LNCaP clone FGC (cell line): ENCODE measurements at regions not wholly inside any gene's neighbourhood (a gene's known extent, or its start where the extent isn't known, plus 50 kb on each side); places are given as distances from the start of the nearest gene placed in this dataset.

Experiments used
- DNase-seq: peaks from one replicate; pipeline ENCODE4 v3.0.0-alpha.2; 2011; ENCODE audit warnings: low read depth
- H3K4me3 ChIP-seq: 2 replicates; pipeline ENCODE4 v1.5.1; 2011; ENCODE audit warnings: mild to moderate bottlenecking, low read depth, low read length, control low read depth
- CTCF ChIP-seq: IDR thresholded peaks from 2 replicates; pipeline ENCODE4 v1.5.1; 2012; ENCODE audit warnings: mild to moderate bottlenecking; ENCODE audit not compliant: control insufficient read depth, insufficient read depth; ENCODE audit errors: extremely low read depth

DNA sequence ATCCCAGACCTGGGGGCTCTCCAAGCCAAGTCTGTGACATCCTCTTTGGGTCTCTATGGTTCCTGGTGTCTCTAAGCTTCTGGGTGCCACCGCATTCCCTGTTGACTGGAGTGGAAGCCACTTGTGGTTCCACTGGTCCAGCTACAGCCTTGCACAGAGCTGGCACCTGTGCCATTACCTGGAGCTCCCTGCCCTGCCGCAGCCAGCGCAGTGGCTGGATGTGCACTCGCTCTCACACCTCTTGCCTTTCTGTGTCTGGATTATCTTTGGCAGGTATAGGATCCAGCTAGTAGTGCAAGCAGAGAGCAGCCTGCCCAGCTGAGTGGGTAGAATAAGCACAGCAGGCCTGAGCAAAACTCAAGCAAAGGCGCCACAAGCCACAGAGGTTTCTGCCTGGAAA lies 1635.5 kb downstream of the OTOL1 start:
- H3K4me3 ChIP-seq: no peak overlapping the region
- TF ChIP-seq CTCF: no peak
- DNase-seq: no peak

DNA sequence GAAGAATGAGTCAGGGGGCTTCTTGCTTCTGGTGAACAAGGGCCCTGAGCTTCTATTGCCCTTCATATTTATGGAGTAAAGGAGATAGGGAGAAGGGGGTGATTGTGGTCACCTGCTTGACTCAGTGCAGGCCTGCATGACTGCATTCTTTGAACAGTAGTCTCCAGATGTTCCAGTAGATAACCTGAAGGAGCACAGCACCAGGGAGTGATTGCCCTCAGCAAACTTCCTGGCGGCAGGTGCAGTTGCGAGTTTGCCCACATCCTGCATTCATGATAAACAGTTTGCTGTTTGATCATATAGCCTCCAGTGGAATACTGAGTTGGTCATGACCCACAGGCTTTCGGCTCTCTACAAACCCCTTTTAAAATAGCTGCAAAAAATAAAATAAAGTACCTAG lies 1632.7 kb downstream of the OTOL1 start:
- TF ChIP-seq CTCF: no peak
- H3K4me3 ChIP-seq: no peak overlapping the region
- no peak for DNase-seq

- no peak overlapping the region for H3K4me3 ChIP-seq
- no peak for TF ChIP-seq CTCF
- no peak for DNase-seq
Measured at GRCh38 chr3:163126115-163126514, 1629.5 kb downstream of the OTOL1 start.
